GM12874 (cell line): ENCODE measurements at regions not wholly inside any gene's neighbourhood (a gene's known extent, or its start where the extent isn't known, plus 50 kb on each side); places are given as distances from the start of the nearest gene placed in this dataset.

ENCODE experiments used
- TF ChIP-seq, protein P1 (sequence below): IDR thresholded peaks from 2 replicates; pipeline ENCODE4 v1.5.1; 2011; ENCODE audit warnings: low read depth, mild to moderate bottlenecking, control low read depth, low read length, moderate library complexity; ENCODE audit not compliant: insufficient read depth

DNA sequence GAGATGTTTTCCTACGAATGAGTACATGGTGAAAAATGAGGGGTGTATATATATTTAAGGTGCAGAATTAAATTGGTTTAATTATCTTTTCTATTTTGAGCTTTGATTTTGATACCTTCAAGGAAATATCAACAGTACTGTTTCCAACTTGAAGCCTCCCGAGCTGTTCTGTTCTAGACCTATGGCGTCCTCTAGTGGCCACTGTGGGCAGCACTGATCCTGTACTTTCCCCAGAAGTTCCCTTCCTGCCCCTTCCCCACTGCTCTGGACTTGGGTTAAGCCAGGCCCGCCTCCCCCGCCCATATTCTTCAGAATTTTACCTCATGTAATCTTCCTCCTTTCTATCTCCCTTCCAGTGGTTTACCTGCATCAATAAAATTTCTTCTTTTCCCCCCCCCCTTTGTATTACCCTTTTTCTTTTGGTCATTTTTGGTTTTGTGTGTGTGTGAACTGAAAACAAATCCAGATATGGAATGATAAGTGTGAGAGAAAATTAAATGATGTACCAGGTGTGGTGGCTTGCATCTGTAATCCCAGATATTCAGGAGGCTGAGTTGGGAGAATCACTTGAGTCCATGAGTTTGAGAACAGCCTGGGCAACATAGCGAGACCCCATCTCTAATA is 1643.5 kb downstream of the TP53TG3F start:
- TF ChIP-seq, protein P1, sequence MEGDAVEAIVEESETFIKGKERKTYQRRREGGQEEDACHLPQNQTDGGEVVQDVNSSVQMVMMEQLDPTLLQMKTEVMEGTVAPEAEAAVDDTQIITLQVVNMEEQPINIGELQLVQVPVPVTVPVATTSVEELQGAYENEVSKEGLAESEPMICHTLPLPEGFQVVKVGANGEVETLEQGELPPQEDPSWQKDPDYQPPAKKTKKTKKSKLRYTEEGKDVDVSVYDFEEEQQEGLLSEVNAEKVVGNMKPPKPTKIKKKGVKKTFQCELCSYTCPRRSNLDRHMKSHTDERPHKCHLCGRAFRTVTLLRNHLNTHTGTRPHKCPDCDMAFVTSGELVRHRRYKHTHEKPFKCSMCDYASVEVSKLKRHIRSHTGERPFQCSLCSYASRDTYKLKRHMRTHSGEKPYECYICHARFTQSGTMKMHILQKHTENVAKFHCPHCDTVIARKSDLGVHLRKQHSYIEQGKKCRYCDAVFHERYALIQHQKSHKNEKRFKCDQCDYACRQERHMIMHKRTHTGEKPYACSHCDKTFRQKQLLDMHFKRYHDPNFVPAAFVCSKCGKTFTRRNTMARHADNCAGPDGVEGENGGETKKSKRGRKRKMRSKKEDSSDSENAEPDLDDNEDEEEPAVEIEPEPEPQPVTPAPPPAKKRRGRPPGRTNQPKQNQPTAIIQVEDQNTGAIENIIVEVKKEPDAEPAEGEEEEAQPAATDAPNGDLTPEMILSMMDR: peak; percentile 35; the same call in 1 of the 2 replicates

- TF ChIP-seq, protein P1: no peak
Observed at GRCh38 chr16:35131429-35131828, 1672.0 kb downstream of the TP53TG3F start.

DNA sequence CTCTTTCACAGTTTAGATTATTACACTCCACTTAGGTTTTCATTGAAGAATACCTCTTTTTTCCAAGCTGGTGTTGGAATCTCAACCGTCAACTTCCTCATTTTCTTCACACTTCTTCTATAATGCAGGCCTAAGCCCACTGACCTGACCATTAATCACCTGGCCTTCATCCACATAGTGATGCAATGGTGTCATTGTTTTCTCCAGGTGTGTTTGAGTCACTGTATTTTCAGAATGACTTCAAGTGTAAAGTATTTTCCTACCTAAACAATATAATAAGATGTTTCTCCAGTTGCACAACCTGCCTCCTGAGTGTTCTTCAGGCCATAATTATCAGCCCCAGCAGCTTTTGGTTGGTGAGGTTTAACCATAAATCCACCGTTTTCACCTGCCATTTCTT is 1675.1 kb downstream of the TP53TG3F start:
- TF ChIP-seq, protein P1: no peak

DNA sequence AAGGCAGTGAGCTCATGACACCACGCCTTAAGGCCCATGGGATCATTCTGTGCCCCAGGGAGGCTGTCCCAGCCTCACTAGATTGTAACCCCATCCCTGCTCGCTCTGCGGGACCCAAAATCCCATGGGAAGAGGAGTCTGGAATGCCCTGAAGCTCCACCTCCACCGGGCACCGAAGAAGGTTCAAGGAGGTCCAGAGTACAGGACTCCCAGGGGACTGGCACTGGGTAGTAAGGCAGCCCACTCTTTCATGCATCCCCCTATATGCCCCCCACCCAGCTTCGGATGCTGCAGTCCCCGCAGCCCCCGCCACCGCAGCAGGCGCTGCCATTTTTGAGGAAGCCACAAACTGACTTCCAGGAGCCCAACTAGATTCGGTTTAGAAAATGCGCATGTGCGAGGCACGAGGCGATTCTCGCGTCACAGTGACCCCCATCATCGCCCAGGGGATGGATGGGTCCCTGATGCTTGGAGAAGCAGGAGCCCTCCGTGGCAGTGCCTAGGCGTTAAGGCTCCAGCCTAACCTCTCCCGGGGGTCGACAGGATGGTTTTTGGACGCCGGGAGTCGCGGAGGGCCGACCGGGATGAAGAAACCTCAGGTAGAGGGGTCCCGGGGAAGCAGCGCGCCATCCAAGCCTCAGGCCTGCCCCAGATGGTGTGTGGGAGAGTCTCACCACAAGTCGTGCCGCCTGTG is 1681.0 kb downstream of the TP53TG3F start:
- TF ChIP-seq, protein P1: no peak

DNA sequence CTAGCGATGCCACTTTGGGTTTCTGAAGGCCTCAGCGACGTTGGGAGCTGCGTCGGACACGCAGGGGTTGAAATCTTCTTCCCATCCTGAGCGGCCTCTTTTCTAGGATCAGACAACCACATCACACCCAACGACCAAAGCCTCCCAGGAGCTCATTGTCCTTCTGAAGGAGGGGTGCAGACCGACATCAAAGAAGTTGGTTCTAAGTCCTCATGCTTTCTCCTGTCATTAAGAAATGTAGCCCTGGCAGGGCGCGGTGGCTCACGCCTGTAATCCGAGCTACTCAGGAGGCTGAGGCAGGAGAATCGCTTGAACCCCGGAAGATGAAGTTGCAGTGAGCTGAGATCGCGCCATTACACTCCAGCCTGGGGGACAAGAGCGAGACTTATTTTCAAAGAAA is 1681.9 kb downstream of the TP53TG3F start:
- TF ChIP-seq, protein P1: no peak

DNA sequence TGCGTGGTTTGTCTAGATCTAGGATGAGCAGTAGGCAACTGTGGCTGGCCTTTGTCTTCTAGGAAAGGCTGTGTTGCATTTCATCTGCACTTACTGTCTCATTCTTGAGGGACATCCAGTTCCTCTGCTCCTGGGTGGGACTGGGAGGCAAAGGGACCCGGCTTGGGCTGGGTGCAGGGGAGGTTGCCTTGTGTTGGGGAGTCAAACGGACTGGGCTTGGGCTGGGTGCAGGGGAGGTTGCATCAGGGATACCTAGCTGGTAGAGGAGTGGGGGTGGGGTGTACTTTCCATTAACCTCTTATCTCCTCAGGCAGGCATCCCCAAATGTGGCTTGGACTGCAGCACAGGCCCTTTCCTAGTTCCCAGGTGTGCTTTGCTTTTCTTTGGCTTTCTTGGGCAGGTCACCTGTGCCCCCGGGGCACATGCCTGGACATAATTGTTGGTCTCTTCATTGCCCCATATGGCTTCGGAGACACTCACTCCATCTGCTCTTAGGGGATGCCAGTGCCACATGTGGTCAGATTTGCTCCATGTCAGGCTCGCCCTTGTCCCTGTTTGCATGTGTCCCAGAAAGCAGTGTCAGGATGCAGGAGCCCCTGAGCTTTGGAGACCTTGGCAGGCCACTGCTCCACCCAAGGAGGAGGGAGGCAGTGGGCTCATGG is 1682.9 kb downstream of the TP53TG3F start:
- TF ChIP-seq, protein P1: no peak

- TF ChIP-seq, protein P1: no peak
Observed at GRCh38 chr16:35142809-35143192, 1683.4 kb downstream of the TP53TG3F start.
